ENCODE measurements at regions not wholly inside any gene's neighbourhood (a gene's known extent, or its start where the extent isn't known, plus 50 kb on each side); places are given as distances from the start of the nearest gene placed in this dataset.

DNA sequence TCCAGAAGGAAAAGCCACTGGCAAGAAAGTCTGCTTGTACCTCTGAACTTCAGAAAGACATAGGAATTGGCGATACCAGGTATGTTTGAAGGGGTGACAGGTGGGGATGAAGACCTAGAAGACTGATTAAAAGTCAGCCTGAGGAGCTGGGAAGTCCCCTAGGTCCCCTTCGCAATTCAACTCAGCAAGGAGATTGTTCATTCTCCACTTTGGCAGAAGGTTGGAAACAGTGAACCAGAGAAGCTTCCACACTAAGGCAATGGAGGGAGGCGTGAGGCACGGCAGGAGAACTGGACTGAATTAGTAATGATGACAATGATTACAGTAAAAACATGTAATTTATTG lies 240.3 kb upstream of the TMPO start:
- ChIA-PET CTCF (ENCODE audit: low intra/inter-chr PET ratio) (no interaction called here), POLR2A (no interaction called here)
- H3K36me3 ChIP-seq (ENCODE audit: control insufficient read depth, insufficient read depth, low read length), result no peaks in the 10 kb centered on the region
- intact Hi-C loops (cut with micrococcal nuclease), result no loop called here
- H3K4me3 ChIP-seq, result no peak overlapping the region
- no peak overlapping the region for H3K27ac ChIP-seq (ENCODE audit: extremely low read depth, low read depth, low read length)
- no peak for FAIRE-seq
- H3K79me2 ChIP-seq (ENCODE audit: control insufficient read depth, insufficient read depth, low read length), result no peaks in the 10 kb centered on the region
- ATAC-seq, result no peak
- BruUV-seq (replicated peaks), result no TSS peak
- H3K4me1 ChIP-seq (replicated peaks in 1 of 2; ENCODE audit: control insufficient read depth in 2 of 2, insufficient read depth in 2 of 2, low read length in 2 of 2), result no peaks in the 10 kb centered on the region
- no peaks in the 10 kb centered on the region for H4K20me1 ChIP-seq (replicated peaks; ENCODE audit: control insufficient read depth, insufficient read depth, low read length)
- H3K9ac ChIP-seq (ENCODE audit: insufficient read depth in 1 of 2, low read depth in 2 of 2, low read length in 2 of 2), result no peak overlapping the region
- no peaks in the 10 kb centered on the region for H3K9me1 ChIP-seq (ENCODE audit: control insufficient read depth, insufficient read depth, low read length)
- in situ Hi-C loops (cut with MboI), result no loop called here
- no peak for DNase-seq (ENCODE audit: extremely low read depth in 1 of 4, low spot score in 3 of 4)
- no peak overlapping the region for H2AFZ ChIP-seq (ENCODE audit: low read depth, low read length)
- WGBS (ENCODE audit: insufficient coverage, low coverage, missing lambda C conversion rate), result 0% methylated on average over 3 of the region's 4 CpGs
- no peaks in the 10 kb centered on the region for H3K9me3 ChIP-seq (replicated peaks; ENCODE audit: control insufficient read depth, insufficient read depth, low read depth, low read length)
- H3K27me3 ChIP-seq (ENCODE audit: control insufficient read depth in 2 of 2, insufficient read depth in 2 of 2, low read length in 2 of 2), result no peaks in the 10 kb centered on the region
- H3K4me2 ChIP-seq (ENCODE audit: insufficient read depth, low read length), result no peak overlapping the region
- TF ChIP-seq ZNF311 (CRISPR knock-in tag; IDR thresholded peaks at IDR 0.05) (no peak), SRSF7 (optimal IDR thresholded peaks at IDR 0.05; ENCODE audit: low read depth, low read length) (no peak), CBX8 (IDR thresholded peaks at IDR 0.05; ENCODE audit: borderline replicate concordance, extremely low read depth, low read depth, low read length, poor library complexity, severe bottlenecking) (no peak), ZNF707 (CRISPR knock-in tag; conservative IDR thresholded peaks at IDR 0.05) (no peak), ZNF445 (CRISPR knock-in tag; IDR thresholded peaks at IDR 0.05; ENCODE audit: low read depth) (no peak), EGR1 (conservative IDR thresholded peaks at IDR 0.05) (no peak), NR2C1 (IDR thresholded peaks at IDR 0.05) (no peak), NR2C1 (tag; IDR thresholded peaks at IDR 0.05) (no peak)
- TF ChIP-seq, protein P1, sequence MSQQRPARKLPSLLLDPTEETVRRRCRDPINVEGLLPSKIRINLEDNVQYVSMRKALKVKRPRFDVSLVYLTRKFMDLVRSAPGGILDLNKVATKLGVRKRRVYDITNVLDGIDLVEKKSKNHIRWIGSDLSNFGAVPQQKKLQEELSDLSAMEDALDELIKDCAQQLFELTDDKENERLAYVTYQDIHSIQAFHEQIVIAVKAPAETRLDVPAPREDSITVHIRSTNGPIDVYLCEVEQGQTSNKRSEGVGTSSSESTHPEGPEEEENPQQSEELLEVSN (IDR thresholded peaks at IDR 0.05; ENCODE audit: borderline replicate concordance in 1 of 2, extremely low read depth in 1 of 2, insufficient read depth in 1 of 2, insufficient read length in 1 of 2, low read depth in 1 of 2, low read length in 1 of 2, poor library complexity in 1 of 2, severe bottlenecking in 1 of 2), result no peak
- TF ChIP-seq, protein P2, sequence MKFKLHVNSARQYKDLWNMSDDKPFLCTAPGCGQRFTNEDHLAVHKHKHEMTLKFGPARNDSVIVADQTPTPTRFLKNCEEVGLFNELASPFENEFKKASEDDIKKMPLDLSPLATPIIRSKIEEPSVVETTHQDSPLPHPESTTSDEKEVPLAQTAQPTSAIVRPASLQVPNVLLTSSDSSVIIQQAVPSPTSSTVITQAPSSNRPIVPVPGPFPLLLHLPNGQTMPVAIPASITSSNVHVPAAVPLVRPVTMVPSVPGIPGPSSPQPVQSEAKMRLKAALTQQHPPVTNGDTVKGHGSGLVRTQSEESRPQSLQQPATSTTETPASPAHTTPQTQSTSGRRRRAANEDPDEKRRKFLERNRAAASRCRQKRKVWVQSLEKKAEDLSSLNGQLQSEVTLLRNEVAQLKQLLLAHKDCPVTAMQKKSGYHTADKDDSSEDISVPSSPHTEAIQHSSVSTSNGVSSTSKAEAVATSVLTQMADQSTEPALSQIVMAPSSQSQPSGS (CRISPR knock-in tag; IDR thresholded peaks at IDR 0.05), result no peak
- TF ChIP-seq, protein P3, sequence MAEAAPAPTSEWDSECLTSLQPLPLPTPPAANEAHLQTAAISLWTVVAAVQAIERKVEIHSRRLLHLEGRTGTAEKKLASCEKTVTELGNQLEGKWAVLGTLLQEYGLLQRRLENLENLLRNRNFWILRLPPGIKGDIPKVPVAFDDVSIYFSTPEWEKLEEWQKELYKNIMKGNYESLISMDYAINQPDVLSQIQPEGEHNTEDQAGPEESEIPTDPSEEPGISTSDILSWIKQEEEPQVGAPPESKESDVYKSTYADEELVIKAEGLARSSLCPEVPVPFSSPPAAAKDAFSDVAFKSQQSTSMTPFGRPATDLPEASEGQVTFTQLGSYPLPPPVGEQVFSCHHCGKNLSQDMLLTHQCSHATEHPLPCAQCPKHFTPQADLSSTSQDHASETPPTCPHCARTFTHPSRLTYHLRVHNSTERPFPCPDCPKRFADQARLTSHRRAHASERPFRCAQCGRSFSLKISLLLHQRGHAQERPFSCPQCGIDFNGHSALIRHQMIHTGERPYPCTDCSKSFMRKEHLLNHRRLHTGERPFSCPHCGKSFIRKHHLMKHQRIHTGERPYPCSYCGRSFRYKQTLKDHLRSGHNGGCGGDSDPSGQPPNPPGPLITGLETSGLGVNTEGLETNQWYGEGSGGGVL (CRISPR knock-in tag; IDR thresholded peaks at IDR 0.05), result no peak
- TF ChIP-seq, protein P4, sequence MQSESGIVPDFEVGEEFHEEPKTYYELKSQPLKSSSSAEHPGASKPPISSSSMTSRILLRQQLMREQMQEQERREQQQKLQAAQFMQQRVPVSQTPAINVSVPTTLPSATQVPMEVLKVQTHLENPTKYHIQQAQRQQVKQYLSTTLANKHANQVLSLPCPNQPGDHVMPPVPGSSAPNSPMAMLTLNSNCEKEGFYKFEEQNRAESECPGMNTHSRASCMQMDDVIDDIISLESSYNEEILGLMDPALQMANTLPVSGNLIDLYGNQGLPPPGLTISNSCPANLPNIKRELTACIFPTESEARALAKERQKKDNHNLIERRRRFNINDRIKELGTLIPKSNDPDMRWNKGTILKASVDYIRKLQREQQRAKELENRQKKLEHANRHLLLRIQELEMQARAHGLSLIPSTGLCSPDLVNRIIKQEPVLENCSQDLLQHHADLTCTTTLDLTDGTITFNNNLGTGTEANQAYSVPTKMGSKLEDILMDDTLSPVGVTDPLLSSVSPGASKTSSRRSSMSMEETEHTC (IDR thresholded peaks at IDR 0.05), result no peak
- TF ChIP-seq, protein P5, sequence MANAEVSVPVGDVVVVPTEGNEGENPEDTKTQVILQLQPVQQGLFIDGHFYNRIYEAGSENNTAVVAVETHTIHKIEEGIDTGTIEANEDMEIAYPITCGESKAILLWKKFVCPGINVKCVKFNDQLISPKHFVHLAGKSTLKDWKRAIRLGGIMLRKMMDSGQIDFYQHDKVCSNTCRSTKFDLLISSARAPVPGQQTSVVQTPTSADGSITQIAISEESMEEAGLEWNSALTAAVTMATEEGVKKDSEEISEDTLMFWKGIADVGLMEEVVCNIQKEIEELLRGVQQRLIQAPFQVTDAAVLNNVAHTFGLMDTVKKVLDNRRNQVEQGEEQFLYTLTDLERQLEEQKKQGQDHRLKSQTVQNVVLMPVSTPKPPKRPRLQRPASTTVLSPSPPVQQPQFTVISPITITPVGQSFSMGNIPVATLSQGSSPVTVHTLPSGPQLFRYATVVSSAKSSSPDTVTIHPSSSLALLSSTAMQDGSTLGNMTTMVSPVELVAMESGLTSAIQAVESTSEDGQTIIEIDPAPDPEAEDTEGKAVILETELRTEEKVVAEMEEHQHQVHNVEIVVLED (CRISPR knock-in tag; IDR thresholded peaks at IDR 0.05), result no peak
- TF ChIP-seq, protein P6, sequence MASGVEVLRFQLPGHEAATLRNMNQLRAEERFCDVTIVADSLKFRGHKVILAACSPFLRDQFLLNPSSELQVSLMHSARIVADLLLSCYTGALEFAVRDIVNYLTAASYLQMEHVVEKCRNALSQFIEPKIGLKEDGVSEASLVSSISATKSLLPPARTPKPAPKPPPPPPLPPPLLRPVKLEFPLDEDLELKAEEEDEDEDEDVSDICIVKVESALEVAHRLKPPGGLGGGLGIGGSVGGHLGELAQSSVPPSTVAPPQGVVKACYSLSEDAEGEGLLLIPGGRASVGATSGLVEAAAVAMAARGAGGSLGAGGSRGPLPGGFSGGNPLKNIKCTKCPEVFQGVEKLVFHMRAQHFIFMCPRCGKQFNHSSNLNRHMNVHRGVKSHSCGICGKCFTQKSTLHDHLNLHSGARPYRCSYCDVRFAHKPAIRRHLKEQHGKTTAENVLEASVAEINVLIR (CRISPR knock-in tag; IDR thresholded peaks at IDR 0.05), result no peak

Data from K562 (cell line).